ENCODE measurements at regions not wholly inside any gene's neighbourhood (a gene's known extent, or its start where the extent isn't known, plus 50 kb on each side); places are given as distances from the start of the nearest gene placed in this dataset.
"Not testable (repeated sequence)": the region's sequence is repeated elsewhere in the genome, so short reads cannot be mapped to it uniquely, and the experiment has no call there.

GRCh38 chrX:1122851-1123250, 89.6 kb downstream of the CRLF2 start:
- not testable (repeated sequence) for TF ChIP-seq CTCF (conservative IDR thresholded peaks at IDR 0.05; ENCODE audit: low read depth, low read length); EZH2 (IDR thresholded peaks at IDR 0.05; ENCODE audit: borderline replicate concordance, low read depth, low read length, poor library complexity, severe bottlenecking)

Data from A673 (cell line).